ENCODE measurements at regions not wholly inside any gene's neighbourhood (a gene's known extent, or its start where the extent isn't known, plus 50 kb on each side); places are given as distances from the start of the nearest gene placed in this dataset.

DNA sequence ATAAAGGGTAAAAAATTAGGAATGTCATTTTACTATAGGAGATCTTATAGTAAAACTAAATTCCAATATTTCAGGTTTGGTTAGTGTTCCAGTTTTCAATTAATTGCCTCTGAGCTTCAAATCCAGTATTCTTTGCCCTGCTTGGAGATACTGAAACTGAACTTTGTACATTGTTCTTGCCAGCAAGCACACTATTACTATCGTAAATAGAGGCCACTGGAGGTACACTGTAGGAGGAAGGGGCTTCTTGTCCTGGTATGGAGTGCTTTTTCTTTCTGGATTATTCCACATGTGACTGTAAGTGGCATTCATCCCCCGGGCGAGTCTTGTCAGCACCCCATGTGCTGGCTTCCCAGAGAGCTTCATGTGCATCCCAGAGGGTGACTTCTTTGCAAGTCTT is 234.7 kb upstream of the PTPRZ1 start:
- Histone ChIP-seq H3K27me3 (no peaks in the 10 kb centered on the region), H3K9me3 (replicated peaks in 1 of 3) (no peaks in the 10 kb centered on the region), H3K4me1 (replicated peaks in 1 of 2) (no peaks in the 10 kb centered on the region), H3K4me3 (no peak overlapping the region), H3K27ac (no peak overlapping the region), H3K36me3 (replicated peaks in 1 of 2) (no peaks in the 10 kb centered on the region)
- no peak for DNase-seq
- TF ChIP-seq, protein P1, sequence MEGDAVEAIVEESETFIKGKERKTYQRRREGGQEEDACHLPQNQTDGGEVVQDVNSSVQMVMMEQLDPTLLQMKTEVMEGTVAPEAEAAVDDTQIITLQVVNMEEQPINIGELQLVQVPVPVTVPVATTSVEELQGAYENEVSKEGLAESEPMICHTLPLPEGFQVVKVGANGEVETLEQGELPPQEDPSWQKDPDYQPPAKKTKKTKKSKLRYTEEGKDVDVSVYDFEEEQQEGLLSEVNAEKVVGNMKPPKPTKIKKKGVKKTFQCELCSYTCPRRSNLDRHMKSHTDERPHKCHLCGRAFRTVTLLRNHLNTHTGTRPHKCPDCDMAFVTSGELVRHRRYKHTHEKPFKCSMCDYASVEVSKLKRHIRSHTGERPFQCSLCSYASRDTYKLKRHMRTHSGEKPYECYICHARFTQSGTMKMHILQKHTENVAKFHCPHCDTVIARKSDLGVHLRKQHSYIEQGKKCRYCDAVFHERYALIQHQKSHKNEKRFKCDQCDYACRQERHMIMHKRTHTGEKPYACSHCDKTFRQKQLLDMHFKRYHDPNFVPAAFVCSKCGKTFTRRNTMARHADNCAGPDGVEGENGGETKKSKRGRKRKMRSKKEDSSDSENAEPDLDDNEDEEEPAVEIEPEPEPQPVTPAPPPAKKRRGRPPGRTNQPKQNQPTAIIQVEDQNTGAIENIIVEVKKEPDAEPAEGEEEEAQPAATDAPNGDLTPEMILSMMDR (IDR thresholded peaks at IDR 0.05) = no peak
- no peak for TF ChIP-seq POLR2A (IDR thresholded peaks at IDR 0.05)
- WGBS, 4 donors = 84 to 96% (median 90%) methylated on average over 3 of the region's 3 CpGs
- intact Hi-C loops (cut with DNase I) = no loop called here

DNA sequence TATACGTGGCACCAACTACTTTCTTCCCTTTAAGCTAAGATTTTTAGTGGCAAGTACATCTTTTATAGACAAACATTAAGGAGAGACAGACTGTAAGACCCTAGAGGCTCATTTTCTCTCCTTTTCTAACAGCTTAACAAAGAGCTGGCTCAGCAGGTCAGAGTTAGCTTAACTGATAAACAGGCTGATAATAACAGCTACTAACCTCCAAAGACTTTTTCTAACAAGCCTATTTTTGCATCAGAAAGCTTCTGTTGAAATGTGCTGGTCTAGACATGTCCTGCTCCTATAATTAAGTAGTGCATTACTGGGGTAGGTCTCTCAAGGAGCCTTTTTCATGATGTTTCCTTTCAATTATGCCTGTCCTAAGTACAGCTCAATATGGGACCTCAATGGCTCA is 238.2 kb upstream of the FAM3C start:
- intact Hi-C loops (cut with DNase I) = no loop called here
- no peaks in the 10 kb centered on the region for H3K9me3 ChIP-seq (replicated peaks in 1 of 3)
- H3K4me3 ChIP-seq = no peak overlapping the region
- H3K36me3 ChIP-seq (replicated peaks in 1 of 2) = no peaks in the 10 kb centered on the region
- 0 to 46% (median 22%) methylated on average over 1 of the region's 1 CpG for WGBS, 4 donors
- H3K27me3 ChIP-seq = no peaks in the 10 kb centered on the region
- no peak overlapping the region for H3K27ac ChIP-seq
- DNase-seq = no peak
- H3K4me1 ChIP-seq (replicated peaks in 1 of 2) = no peaks in the 10 kb centered on the region
- no peak for TF ChIP-seq POLR2A (IDR thresholded peaks at IDR 0.05)
- TF ChIP-seq, protein P1 (IDR thresholded peaks at IDR 0.05) = no peak

DNA sequence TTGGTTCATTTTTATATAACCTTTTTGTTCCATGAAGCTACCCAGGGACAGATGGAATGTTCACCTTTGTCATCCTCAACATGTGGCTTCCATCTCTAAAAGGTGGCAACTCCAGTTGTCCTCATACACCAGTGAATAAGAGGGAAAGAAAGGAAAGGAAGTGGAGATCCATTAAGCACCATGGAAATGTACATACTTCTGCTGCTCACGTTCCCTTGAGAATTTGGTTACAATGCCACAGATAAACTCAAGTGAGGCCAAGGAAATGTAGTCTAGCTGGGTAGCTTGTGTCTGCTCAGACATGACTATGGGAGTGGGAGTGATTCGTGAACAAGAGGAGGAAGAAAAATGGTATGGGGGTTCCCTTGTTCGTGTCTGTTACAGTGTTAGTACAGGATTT is 237.1 kb upstream of the FAM3C start:
- H3K27me3 ChIP-seq = no peaks in the 10 kb centered on the region
- DNase-seq = no peak
- no peaks in the 10 kb centered on the region for H3K36me3 ChIP-seq (replicated peaks in 1 of 2)
- no peaks in the 10 kb centered on the region for H3K4me1 ChIP-seq (replicated peaks in 1 of 2)
- no peak overlapping the region for H3K27ac ChIP-seq
- TF ChIP-seq POLR2A (IDR thresholded peaks at IDR 0.05) = no peak
- TF ChIP-seq, protein P1 (IDR thresholded peaks at IDR 0.05) = no peak
- 64 to 72% (median 66%) methylated on average over 3 of the region's 3 CpGs for WGBS, 4 donors
- intact Hi-C loops (cut with DNase I) = no loop called here
- H3K9me3 ChIP-seq (replicated peaks in 1 of 3) = no peaks in the 10 kb centered on the region
- no peak overlapping the region for H3K4me3 ChIP-seq

DNA sequence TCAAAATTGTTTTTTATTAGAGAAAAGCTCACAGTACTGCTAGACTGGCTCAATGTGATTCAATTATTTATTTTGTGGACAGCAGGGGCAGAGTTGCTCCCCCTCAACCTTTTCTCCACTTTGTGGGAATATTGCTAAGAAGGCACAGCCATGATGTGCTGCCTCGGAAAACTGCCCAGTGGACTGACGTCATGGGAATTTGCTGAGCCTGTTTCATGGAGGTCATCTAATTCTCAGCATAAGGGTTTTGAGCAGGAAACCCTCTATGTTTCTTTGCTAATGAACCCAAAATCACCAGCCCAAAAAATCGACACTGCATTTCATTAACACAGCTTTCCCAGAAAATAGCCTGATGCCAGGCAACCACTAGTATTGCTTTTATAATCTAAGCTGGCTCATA is 228.8 kb upstream of the FAM3C start:
- intact Hi-C loops (cut with DNase I) = no loop called here
- peak in 4 of 7 donors; percentile 12 to 53 (median 20) for DNase-seq
- 69 to 76% (median 72%) methylated on average over 3 of the region's 3 CpGs for WGBS, 4 donors
- no peak overlapping the region for H3K27ac ChIP-seq
- TF ChIP-seq POLR2A (IDR thresholded peaks at IDR 0.05) = no peak
- TF ChIP-seq, protein P1 (IDR thresholded peaks at IDR 0.05) = no peak
- H3K9me3 ChIP-seq (replicated peaks in 1 of 3) = no peaks in the 10 kb centered on the region
- H3K27me3 ChIP-seq = no peaks in the 10 kb centered on the region
- no peaks in the 10 kb centered on the region for H3K4me1 ChIP-seq (replicated peaks in 1 of 2)
- no peak overlapping the region for H3K4me3 ChIP-seq
- H3K36me3 ChIP-seq (replicated peaks in 1 of 2) = no peaks in the 10 kb centered on the region
